ENCODE measurements at regions not wholly inside any gene's neighbourhood (a gene's known extent, or its start where the extent isn't known, plus 50 kb on each side); places are given as distances from the start of the nearest gene placed in this dataset.

DNA sequence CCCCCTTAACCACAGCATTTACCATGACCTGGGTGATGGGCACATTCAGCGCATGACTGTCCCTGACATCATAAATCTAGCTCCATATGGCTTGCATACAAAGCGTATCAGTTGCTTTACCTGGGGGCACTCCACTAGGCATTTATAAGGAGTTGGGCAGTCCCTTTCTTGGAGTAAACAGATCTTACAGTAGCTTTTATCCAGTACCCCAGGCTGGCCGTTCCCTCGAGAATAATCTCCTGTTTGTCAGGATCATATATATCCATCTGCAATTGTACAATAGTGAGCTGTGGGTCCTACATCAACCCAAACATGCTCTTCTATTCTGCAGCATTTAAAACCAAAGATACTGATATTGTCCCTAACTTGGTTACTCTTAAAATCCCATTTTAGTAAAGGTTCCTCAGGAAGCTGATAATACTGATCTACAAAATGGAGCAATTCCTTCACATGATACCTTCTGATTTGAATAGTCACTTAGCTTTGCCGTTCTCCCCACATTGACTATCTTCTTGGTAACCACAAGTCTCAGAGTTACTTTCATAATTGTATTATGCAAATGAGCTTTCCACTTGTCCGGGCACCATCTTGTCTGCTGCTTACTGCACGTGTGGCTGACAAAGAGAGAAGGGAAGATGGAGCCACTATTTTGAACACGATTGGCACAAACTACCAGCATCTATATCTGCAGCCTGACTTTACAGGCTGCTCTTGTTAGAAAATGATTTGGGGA, 205.0 kb downstream of the CWF19L2 start:
- no peaks in the 10 kb centered on the region for H3K36me3 ChIP-seq (ENCODE audit: control insufficient read depth, insufficient read depth, low read length)
- TF ChIP-seq, protein P1, sequence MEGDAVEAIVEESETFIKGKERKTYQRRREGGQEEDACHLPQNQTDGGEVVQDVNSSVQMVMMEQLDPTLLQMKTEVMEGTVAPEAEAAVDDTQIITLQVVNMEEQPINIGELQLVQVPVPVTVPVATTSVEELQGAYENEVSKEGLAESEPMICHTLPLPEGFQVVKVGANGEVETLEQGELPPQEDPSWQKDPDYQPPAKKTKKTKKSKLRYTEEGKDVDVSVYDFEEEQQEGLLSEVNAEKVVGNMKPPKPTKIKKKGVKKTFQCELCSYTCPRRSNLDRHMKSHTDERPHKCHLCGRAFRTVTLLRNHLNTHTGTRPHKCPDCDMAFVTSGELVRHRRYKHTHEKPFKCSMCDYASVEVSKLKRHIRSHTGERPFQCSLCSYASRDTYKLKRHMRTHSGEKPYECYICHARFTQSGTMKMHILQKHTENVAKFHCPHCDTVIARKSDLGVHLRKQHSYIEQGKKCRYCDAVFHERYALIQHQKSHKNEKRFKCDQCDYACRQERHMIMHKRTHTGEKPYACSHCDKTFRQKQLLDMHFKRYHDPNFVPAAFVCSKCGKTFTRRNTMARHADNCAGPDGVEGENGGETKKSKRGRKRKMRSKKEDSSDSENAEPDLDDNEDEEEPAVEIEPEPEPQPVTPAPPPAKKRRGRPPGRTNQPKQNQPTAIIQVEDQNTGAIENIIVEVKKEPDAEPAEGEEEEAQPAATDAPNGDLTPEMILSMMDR (IDR thresholded peaks at IDR 0.05; ENCODE audit: insufficient read depth, low read length, poor library complexity, severe bottlenecking), result no peak
- no peak for DNase-seq (ENCODE audit: extremely low read depth, insufficient read length)
- H3K4me3 ChIP-seq (replicated peaks; ENCODE audit: low read depth, low read length), result no peak overlapping the region
- no peaks in the 10 kb centered on the region for H3K27me3 ChIP-seq (replicated peaks; ENCODE audit: control insufficient read depth, insufficient read depth, low read length)

DNA sequence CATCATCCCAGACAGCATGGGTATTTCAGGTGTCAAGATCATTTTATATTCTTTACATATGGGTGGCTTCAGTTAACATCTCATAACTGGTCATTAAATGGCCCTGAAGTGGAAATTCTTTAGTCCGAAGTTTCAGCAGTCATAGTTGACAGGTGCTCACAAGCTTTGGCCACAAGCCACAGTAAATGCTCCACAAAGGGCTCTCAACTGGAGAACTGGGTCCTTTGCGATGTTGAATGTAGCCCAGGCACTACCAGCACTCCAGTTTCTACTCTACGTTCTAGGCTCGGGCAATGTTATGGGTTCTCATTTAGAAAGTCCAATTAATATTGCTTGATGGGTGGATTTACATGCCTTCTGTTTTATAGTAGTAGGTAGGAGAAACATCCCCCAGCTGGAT, 206.3 kb downstream of the CWF19L2 start:
- no peaks in the 10 kb centered on the region for H3K27me3 ChIP-seq (replicated peaks; ENCODE audit: control insufficient read depth, insufficient read depth, low read length)
- no peak for DNase-seq (ENCODE audit: extremely low read depth, insufficient read length)
- no peaks in the 10 kb centered on the region for H3K36me3 ChIP-seq (ENCODE audit: control insufficient read depth, insufficient read depth, low read length)
- no peak overlapping the region for H3K4me3 ChIP-seq (replicated peaks; ENCODE audit: low read depth, low read length)
- TF ChIP-seq, protein P1 (IDR thresholded peaks at IDR 0.05; ENCODE audit: insufficient read depth, low read length, poor library complexity, severe bottlenecking), result no peak

DNA sequence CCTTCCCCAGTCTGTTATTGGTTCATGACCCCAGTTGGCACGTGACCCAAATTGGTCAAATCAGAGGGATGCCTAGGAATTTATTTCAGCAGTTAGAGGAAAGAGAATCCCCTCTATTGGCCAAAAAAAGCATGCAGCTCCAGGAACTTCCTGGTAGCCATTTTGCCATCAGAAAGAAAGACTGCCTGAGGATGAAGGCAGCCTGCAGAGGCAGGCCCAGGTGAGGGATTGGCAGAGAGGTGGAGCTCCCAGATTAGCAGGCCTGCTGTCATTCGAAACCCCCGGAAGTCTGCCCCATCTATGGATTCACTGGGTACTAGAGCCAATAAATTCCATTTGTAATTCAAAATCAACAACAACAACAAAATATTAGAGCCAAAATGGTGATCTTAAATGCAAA, 207.6 kb downstream of the CWF19L2 start:
- no peak overlapping the region for H3K4me3 ChIP-seq (replicated peaks; ENCODE audit: low read depth, low read length)
- TF ChIP-seq, protein P1 (IDR thresholded peaks at IDR 0.05; ENCODE audit: insufficient read depth, low read length, poor library complexity, severe bottlenecking), result no peak
- no peak for DNase-seq (ENCODE audit: extremely low read depth, insufficient read length)
- no peaks in the 10 kb centered on the region for H3K36me3 ChIP-seq (ENCODE audit: control insufficient read depth, insufficient read depth, low read length)
- no peaks in the 10 kb centered on the region for H3K27me3 ChIP-seq (replicated peaks; ENCODE audit: control insufficient read depth, insufficient read depth, low read length)

DNA sequence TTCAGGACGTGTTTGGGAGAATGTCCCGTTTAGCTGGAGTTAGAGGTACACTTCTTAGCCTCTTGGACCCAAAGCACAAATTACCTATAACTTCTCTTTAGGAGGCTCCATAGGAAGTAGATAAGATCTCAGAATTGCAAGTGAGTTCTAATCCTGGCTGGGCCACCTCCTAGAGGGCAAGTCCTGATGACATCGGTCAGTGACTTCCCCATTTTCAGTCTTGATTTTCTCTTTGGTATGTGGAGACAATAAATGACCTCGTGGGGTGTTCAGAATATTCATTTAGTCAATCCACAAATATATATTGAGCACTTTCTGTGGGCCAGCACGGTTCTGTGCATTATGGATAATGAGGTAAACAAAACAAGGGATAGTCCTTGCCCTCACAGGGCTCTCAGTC, 208.6 kb downstream of the CWF19L2 start:
- no peak for DNase-seq (ENCODE audit: extremely low read depth, insufficient read length)
- no peak overlapping the region for H3K4me3 ChIP-seq (replicated peaks; ENCODE audit: low read depth, low read length)
- TF ChIP-seq, protein P1 (IDR thresholded peaks at IDR 0.05; ENCODE audit: insufficient read depth, low read length, poor library complexity, severe bottlenecking), result no peak
- H3K27me3 ChIP-seq (replicated peaks; ENCODE audit: control insufficient read depth, insufficient read depth, low read length), result no peaks in the 10 kb centered on the region
- H3K36me3 ChIP-seq (ENCODE audit: control insufficient read depth, insufficient read depth, low read length), result no peaks in the 10 kb centered on the region

DNA sequence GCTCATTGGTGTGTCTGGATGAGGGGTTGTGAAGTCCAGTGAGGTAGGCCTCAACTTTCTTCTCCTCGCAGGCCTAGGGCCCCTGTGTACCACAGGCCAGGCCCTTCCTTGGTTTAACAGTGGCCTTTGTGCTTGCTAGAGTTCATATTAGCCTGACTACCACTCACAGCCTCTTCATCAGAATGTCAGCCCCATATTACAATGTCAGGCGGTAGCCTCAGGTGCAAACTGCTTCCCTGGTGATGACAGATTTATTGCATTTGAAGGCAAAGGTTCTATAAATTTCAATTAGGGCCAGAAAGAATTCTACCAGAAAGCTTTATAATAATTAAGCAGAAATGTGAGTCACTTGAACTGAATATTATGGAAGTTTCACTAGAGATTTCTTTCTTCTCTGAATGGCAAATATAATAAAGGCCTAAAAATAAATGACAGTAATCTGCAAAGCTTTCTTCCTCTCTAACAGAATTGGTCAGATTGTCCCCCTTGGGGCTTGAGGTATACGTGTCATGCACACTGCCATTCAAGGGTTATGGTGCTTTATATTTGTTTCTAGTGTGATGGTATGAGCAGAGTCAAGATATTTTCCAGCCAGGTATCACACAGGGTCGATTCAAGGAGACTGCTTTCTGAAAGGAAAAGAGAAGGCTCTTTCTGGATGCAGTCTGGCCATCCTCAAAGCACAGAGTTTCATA, 210.3 kb downstream of the CWF19L2 start:
- Histone ChIP-seq H3K36me3 (ENCODE audit: control insufficient read depth, insufficient read depth, low read length) (no peaks in the 10 kb centered on the region), H3K27me3 (replicated peaks; ENCODE audit: control insufficient read depth, insufficient read depth, low read length) (no peaks in the 10 kb centered on the region), H3K4me3 (replicated peaks; ENCODE audit: low read depth, low read length) (no peak overlapping the region)
- no peak for DNase-seq (ENCODE audit: extremely low read depth, insufficient read length)
- TF ChIP-seq, protein P1 (IDR thresholded peaks at IDR 0.05; ENCODE audit: insufficient read depth, low read length, poor library complexity, severe bottlenecking), result no peak

Measured in GM06990 (cell line).